ENCODE measurements at regions not wholly inside any gene's neighbourhood (a gene's known extent, or its start where the extent isn't known, plus 50 kb on each side); places are given as distances from the start of the nearest gene placed in this dataset.
"Not testable (repeated sequence)": the region's sequence is repeated elsewhere in the genome, so short reads cannot be mapped to it uniquely, and the experiment has no call there.

- no peak for DNase-seq
These were observed 107.1 kb upstream of the ZNF516 start for GRCh38 chr18:76602191-76602590.

GRCh38 chr18:76600076-76600475 lies 105.0 kb upstream of the ZNF516 start:
- not testable (repeated sequence) for DNase-seq

- no peak for DNase-seq
These were observed 99.9 kb upstream of the ZNF516 start for GRCh38 chr18:76594966-76595365.

DNA sequence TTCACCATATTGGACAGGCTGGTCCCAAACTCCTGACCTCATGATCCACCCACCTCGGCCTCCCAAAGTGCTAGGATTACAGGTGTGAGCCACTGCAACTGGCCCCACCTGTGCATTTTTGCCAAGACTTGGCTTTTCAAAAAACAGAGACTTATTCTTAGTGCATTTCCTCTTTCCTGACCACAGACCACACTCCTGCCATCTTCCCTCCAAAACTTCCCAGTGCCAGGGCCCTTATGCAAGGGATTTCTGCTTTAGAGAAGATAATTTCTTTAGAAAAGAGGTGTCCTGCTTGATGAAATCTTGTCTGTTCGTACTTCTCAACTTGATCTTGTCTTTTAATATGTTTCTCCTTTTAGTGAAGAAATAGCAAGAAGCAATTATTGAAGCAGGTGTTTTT lies 98.8 kb upstream of the ZNF516 start:
- no peak for DNase-seq

- no peak for DNase-seq
These were observed 97.9 kb upstream of the ZNF516 start for GRCh38 chr18:76592981-76593381.

DNA sequence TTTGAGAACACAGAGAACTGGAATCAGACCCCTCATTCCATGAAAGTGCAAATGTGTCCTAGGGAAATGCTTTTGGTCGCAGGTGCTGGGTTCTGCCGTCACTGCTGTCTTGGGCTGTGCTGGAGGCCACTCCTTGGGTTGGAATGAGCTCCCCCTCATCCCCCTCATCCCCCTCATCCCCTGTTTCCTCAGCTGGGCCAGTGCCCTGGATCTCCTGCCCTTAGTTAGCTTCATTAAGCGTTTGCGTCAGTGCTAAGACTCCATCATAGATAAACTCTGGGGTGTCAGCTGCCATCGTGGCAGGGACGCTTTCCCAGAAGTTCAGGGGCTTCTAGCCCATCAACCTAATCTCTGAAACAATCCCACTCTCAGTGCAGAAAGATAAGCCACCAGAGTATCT lies 97.1 kb upstream of the ZNF516 start:
- DNase-seq, result no peak

- no peak for DNase-seq
These were observed 94.8 kb upstream of the ZNF516 start for GRCh38 chr18:76589866-76590265.

DNA sequence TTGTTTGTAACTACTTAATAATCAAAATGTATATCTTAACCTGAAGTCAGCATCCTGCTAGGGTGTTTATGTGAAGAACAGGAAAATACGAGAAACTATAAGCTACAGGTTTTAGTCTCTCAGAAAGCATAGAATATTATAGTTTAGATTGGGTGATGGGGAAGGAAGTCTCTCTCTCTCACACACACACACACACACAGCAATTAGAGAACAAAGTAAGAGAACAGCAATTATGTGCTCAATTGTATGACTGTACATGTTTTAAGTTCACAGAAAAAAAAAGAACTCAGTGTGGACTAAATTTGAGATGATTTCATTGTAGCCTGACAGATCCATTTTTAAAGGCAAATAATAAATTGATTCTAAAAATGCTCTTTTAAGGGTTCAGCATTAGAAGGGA lies 94.3 kb upstream of the ZNF516 start:
- DNase-seq, result no peak

DNA sequence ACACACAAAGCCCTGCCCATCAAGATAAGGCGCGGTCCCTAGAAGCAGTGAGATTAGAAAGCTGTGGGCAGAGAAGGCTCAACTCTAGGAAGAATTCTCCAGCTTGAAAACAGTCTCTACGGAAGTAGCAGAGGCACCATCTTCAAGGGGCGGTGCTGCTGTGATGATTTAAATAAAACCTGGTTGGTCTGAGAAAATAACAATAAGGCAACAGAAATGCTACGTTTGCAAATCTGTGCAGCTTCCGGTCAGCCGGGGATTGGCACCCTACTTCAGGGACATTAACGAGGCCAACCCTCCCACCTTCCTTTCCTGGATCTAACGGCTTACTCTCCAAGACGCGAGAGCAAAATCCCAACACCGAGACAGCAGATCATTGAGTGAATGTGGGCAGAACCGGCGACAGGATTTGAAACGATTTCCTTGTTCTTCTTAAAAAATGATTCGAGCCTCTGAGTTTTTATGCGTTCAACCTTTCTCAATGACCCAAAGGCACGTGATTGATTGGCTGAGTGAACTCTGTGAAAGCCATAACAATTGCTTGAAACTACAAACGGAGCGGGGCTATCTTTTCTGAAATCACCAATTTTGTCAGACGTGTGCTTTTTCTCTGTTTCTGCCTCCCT lies 93.7 kb upstream of the ZNF516 start:
- no peak for DNase-seq

DNA sequence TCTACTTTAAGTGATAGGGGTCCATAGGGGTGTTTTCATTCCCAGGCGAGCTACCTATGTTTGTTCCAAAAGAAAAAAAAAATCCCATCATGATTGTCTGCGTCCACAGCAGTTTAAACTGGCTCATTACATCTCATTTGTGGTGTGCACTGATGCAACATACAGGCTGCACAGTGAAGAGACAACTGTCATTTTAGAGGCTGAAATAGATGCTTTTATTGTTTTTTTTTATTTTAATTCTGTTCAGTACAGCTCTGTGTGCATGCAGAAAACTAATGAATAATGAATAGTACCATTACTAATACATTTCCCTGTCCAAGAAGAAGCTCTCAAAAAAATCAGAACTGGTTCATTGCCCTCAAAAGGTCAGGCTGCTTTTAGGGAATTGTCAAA lies 92.8 kb upstream of the ZNF516 start:
- DNase-seq, result no peak

- DNase-seq, result no peak
These were observed 92.3 kb upstream of the ZNF516 start for GRCh38 chr18:76587147-76587878.

GRCh38 chr18:76584414-76585310 lies 89.6 kb upstream of the ZNF516 start:
- no peak for DNase-seq

DNA sequence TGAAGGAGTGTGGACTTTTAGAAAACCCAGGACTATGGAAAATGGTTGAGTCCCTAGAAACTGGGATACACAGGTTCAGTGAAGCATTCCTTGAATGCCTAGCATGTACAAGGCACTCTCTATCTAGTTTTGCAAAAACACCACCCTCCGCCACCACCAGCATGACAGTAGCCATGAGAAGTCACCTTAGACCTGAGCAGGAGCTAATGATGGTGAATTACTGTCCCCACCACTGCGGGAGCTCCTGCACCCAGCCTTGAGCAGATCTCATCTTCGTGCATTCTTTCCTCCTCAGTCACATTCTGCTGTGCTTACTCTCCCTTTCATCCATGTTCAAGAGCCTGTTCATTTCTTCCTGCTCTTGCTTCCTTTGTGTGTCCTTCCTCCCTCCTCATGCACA lies 86.2 kb upstream of the ZNF516 start:
- no peak for DNase-seq

- no peak for DNase-seq
These were observed 85.4 kb upstream of the ZNF516 start for GRCh38 chr18:76580288-76580962.

DNA sequence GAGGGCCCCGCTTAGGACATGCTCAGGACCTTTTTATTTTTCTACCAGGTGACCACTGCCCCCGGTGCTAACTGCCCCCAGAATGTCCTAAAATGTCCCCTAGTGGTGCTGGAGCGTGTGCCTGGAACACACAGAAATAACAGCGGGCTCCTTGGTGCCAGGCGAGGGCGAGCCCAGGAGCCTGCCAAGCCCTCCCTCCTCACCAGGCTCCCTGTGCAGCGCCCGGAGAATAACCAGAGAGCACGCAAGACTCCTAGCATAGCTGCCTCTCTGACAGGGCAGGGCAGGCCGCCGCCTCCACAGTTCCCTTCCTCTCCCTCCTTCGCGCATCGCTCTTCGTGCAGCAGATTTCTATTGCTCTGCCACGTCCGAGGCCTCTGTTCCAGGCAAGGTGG lies 84.3 kb upstream of the ZNF516 start:
- DNase-seq, result no peak

- DNase-seq, result no peak
These were observed 83.7 kb upstream of the ZNF516 start for GRCh38 chr18:76578571-76579300.

DNA sequence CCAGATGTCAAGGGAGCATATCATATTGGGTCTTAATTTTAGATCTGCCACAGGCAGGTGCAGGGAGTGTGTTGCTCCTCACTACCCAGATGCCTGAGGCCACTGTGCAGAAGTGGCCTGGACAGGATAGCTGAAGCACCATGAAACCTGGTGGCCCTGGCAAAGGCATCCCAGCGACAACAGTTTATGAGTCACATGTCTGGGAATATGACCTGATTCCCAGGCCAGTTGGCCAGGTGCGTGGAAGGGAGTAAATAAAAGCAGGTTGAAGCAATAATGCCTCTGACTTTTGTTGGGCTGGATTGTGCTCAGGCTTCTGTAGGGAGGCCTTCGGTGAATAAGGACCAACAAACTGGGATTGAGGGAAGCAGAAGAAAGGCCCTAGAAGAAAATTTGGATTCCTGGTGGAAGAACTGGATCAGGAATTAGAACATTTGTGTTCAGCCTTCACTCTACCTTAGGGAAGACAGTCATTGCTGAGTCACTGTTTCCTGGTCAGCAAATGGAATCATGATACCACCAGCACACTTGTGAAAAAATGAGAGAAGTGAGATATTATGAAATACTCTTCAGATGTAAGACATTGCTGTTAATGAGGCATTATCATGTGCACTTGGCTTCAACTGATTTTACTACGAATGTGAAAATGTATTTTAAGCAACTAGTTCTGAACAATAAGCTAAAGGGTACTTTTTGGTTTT lies 78.4 kb upstream of the ZNF516 start:
- no peak for DNase-seq

DNA sequence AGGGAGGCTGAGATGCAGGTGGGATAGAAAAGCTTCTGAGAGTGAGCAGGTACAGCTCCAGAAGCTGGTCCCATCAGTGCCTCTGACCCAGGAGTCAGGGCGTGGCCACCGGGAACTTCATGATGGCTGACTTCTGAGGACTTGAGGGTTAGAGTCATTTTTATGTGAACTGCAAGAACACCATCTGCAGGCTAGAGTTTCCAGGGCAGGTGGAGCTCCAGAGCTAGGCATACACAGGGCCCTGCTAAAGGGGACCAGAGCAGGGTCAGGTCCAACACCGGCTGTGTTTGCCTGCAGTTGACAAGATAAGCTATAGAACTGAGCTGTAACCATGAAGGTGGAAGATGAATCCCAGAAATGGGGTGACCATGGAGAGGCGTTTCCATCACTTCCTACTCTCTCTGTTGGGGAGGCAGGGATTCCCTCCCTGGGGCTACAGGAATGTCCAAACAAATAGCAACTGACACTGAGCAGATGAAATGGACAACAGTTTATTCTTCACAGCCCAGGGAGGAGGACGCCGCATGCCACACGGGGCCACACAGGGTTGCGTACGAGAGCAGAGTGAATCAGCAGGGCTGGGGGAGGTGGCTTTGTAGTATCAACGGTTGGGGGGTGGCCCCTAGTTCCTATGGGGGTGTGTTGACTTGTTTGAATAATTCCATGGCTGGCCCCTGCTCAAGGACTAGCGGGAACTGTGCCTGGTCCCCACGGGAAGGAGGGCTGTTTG lies 77.6 kb upstream of the ZNF516 start:
- DNase-seq, result no peak

DNA sequence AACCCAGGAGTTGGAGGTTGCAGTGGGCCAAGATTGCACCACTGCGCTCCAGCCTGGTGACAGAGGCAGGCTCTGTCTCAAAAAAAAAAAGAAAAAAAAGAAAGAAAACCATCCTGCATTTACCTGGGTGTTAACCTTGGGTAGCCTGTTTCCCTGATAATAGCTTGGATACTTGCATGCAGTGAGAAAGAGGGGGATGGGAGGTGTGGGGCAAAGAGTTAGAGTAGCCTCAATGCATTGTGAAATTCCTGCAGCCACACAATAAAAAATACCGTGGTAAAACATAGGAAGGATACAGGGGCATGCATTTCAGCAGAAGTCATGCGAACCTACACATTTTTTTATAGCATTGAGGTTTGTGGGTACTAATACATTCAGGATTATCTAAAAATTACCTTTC lies 76.6 kb upstream of the ZNF516 start:
- no peak for DNase-seq

DNA sequence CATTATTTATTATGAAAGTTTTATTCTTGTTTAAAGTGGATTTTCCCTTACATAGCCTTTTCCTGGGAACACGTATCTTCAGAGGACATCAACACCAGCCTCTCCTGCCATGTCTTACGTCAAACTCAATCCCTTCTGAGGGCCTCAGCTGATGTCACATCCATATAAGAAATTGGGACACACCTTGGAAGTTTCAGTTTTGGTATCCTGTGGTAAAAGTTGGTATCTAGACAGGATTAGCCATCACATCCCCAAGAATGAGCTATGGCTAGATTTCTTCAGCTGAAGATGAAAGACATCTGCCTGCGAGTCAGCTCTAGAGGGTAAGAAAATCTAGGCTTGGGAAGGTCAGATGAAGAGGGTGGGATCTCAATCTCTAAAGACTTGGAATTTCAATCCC lies 75.8 kb upstream of the ZNF516 start:
- DNase-seq, result no peak

Data from T1000 (cell line).